Right cardiac atrium (tissue), 5 donors: ENCODE measurements at regions not wholly inside any gene's neighbourhood (a gene's known extent, or its start where the extent isn't known, plus 50 kb on each side); places are given as distances from the start of the nearest gene placed in this dataset.

Experiments
- ATAC-seq, 2 donors: fragments of 200-7000 bp; cut with Tn5 transposase; one replicate each; pipeline versions ENCODE4 v1.8.0 to v1.9.1; 2020; ENCODE audit warnings: moderate library complexity in 2 of 2, mild to moderate bottlenecking in 1 of 2
- DNase-seq, 3 donors: peaks; one replicate each; pipeline ENCODE4 v3.0.0-alpha.2; 2020
- H3K27ac ChIP-seq: one replicate; pipeline ENCODE4 v1.5.1; 2013; ENCODE audit warnings: mild to moderate bottlenecking, low read length, control low read depth, moderate library complexity
- H3K27me3 ChIP-seq: one replicate; pipeline ENCODE4 v1.6.1; 2013; ENCODE audit not compliant: control insufficient read depth, insufficient read depth
- H3K4me1 ChIP-seq: one replicate; pipeline ENCODE4 v1.6.1; 2013; ENCODE audit warnings: low read length; ENCODE audit not compliant: control insufficient read depth, insufficient read depth
- H3K4me3 ChIP-seq: one replicate; pipeline ENCODE4 v1.5.1; 2013; ENCODE audit warnings: low read length, control low read depth
- H3K9me3 ChIP-seq: one replicate; pipeline ENCODE4 v1.6.1; 2013; ENCODE audit warnings: low read length; ENCODE audit not compliant: control insufficient read depth
- WGBS: extraction: QIAGEN DNeasy Blood & Tissue Kit; methylation state at CpG from one replicate; pipeline ENCODE4 v1.1.7; 2013; 5-methylcytosine and 5-hydroxymethylcytosine counted together
- intact Hi-C, 4 donors: fragments of 100-400 bp; cut with DNase I; formaldehyde crosslinking; loops; one replicate each; pipeline versions ENCODE4 v1.11.0 to v1.14.0; 2022 to 2023
- donor health status: healthy with polysubstance abuse.
- donor health status: DM: no; HTN: yes; CAD: no.
- donor health status: DM: no; HTN: no; CAD: no.
- donor health status: DM: no; HTN: yes; CAD: no; lungs with severe emphysema.
- donor health status: DM: yes; HTN: yes; CAD: no.

GRCh38 chr20:54272901-54273488 lies 65.1 kb downstream of the PFDN4 start:
- ATAC-seq (no peak), DNase-seq (no peak)
- 53% methylated on average over 4 of the region's 4 CpGs for WGBS
- intact Hi-C loops: no loop called here
- H3K27me3 ChIP-seq: no peaks in the 10 kb centered on the region
- H3K9me3 ChIP-seq: no peaks in the 10 kb centered on the region
- H3K4me3 ChIP-seq: no peak overlapping the region
- no peak overlapping the region for H3K27ac ChIP-seq
- H3K4me1 ChIP-seq: no peaks in the 10 kb centered on the region

GRCh38 chr20:54275359-54276111 lies 67.6 kb downstream of the PFDN4 start:
- WGBS: 87% methylated on average over 4 of the region's 4 CpGs

DNA sequence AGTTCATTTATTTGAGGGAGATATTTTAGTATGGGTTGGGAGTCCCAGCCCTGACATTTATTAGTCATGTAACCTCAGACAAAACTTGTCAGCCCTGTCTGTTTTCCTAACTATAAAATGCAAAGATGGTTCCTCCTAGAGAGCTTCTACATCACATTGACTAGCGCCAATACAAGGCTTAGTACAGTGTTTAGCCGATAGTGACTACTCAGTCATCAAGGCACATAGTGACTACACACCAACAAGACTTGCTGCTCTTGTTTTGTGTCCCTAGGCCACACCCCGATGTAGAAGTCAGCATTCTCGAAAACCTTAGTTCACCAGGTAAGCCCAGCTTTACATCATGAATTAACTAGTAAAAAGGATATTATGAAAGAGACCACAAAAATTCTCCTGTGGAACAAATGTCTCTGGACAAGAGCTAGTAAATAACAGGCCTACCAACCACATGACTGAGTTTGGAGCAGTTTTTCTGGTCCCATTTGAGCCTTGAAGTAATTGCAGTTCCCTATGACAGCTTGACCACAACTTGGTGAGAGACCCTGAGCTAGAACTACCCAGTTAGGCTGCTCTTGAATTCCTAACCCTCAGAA lies 68.8 kb downstream of the PFDN4 start:
- ATAC-seq (no peak), DNase-seq (no peak)
- Histone ChIP-seq H3K4me1 (no peaks in the 10 kb centered on the region), H3K27me3 (no peaks in the 10 kb centered on the region), H3K27ac (no peak overlapping the region), H3K4me3 (no peak overlapping the region), H3K9me3 (no peaks in the 10 kb centered on the region)
- WGBS: 95% methylated on average over 4 of the region's 4 CpGs
- intact Hi-C loops: no loop called here

More at GRCh38 chr20:54275359-54276111, 67.6 kb downstream of the PFDN4 start:
- H3K27me3 ChIP-seq: no peaks in the 10 kb centered on the region
- H3K4me3 ChIP-seq: no peak overlapping the region
- ATAC-seq: no peak
- intact Hi-C loops: no loop called here
- no peak for DNase-seq
- H3K4me1 ChIP-seq: no peaks in the 10 kb centered on the region
- H3K27ac ChIP-seq: no peak overlapping the region
- H3K9me3 ChIP-seq: no peaks in the 10 kb centered on the region

GRCh38 chr20:54278262-54278661 lies 70.4 kb downstream of the PFDN4 start:
- 76% methylated on average over 4 of the region's 4 CpGs for WGBS
- no peak for DNase-seq
- ATAC-seq: no peak
- H3K27me3 ChIP-seq: no peaks in the 10 kb centered on the region
- no peaks in the 10 kb centered on the region for H3K4me1 ChIP-seq
- no peak overlapping the region for H3K4me3 ChIP-seq
- intact Hi-C loops: no loop called here
- no peaks in the 10 kb centered on the region for H3K9me3 ChIP-seq
- H3K27ac ChIP-seq: no peak overlapping the region

DNA sequence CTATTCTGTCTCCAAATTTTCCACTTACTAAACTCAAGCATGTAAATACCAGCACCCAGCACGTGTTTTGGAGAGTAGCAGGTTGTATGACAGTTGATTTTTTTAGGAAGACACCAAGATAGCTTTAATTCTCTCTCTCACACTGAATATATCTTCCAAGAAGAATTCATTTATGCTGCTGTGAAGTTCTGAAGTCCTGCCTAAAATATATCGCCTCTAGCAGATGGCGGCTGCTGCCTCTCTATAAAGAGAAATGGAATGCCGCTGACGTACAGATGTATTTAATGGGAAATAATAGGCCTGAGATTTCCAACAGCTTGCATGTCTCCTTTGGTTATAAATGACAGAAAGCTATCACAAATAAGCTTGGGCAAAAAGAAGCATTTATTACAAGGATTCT lies 74.7 kb downstream of the PFDN4 start:
- H3K27me3 ChIP-seq: no peaks in the 10 kb centered on the region
- H3K9me3 ChIP-seq: no peaks in the 10 kb centered on the region
- intact Hi-C loops: no loop called here
- no peak overlapping the region for H3K4me3 ChIP-seq
- H3K4me1 ChIP-seq: no peaks in the 10 kb centered on the region
- 90% methylated on average over 5 of the region's 5 CpGs for WGBS
- DNase-seq (no peak), ATAC-seq (no peak)
- H3K27ac ChIP-seq: no peak overlapping the region

GRCh38 chr20:54283253-54283652 lies 75.4 kb downstream of the PFDN4 start:
- Histone ChIP-seq H3K9me3 (no peaks in the 10 kb centered on the region), H3K4me1 (no peaks in the 10 kb centered on the region), H3K27ac (no peak overlapping the region), H3K27me3 (no peaks in the 10 kb centered on the region), H3K4me3 (no peak overlapping the region)
- ATAC-seq (no peak), DNase-seq (no peak)
- 89% methylated on average over 2 of the region's 2 CpGs for WGBS
- intact Hi-C loops: no loop called here

DNA sequence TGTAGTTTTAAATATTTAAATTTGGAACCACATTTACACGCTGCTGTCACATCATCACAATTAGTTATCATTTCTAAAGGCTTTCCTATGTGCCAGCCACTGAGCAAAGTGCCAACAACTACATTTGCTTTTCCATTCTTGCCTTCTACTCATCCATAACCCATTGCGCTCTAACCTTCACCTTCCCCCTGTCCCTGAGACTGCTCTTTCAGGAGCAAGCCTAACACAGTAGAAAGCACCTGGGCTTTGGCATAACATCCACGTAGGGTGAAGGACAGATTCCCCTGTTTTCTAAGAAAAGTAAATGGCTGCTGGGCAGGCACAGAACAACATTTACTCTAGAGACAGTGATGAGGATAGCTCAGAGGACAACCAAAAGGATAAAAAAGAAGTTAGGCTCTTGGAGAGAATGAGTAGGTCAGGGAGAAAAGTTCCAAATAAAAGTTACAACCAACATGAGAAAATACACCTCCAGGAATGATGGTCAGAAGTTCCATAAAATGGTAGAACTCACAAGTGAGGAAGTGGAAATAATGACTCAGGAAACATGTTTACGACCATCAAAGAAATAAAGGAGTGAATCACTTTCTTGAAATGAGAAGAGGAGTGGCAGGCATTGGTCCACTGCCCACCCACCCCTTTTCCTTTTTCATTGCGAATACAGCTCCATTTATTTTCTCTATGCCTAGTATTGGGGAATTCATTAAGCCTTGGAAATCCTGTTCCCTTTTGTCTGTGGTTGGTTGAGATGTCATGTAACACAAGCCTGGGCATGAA lies 77.2 kb downstream of the PFDN4 start:
- Histone ChIP-seq H3K4me1 (no peaks in the 10 kb centered on the region), H3K9me3 (no peaks in the 10 kb centered on the region), H3K27me3 (no peaks in the 10 kb centered on the region), H3K27ac (no peak overlapping the region), H3K4me3 (no peak overlapping the region)
- intact Hi-C loops: no loop called here
- DNase-seq (no peak), ATAC-seq (no peak)
- WGBS: 80% methylated on average over 5 of the region's 5 CpGs

- intact Hi-C loops: no loop called here
- H3K4me3 ChIP-seq: no peak overlapping the region
- no peak overlapping the region for H3K27ac ChIP-seq
- DNase-seq: no peak
- no peaks in the 10 kb centered on the region for H3K4me1 ChIP-seq
- no peaks in the 10 kb centered on the region for H3K9me3 ChIP-seq
- H3K27me3 ChIP-seq: no peaks in the 10 kb centered on the region
- ATAC-seq: no peak
- WGBS: 85% methylated on average over 6 of the region's 6 CpGs
Observed at GRCh38 chr20:54290636-54291035, 82.7 kb downstream of the PFDN4 start.

DNA sequence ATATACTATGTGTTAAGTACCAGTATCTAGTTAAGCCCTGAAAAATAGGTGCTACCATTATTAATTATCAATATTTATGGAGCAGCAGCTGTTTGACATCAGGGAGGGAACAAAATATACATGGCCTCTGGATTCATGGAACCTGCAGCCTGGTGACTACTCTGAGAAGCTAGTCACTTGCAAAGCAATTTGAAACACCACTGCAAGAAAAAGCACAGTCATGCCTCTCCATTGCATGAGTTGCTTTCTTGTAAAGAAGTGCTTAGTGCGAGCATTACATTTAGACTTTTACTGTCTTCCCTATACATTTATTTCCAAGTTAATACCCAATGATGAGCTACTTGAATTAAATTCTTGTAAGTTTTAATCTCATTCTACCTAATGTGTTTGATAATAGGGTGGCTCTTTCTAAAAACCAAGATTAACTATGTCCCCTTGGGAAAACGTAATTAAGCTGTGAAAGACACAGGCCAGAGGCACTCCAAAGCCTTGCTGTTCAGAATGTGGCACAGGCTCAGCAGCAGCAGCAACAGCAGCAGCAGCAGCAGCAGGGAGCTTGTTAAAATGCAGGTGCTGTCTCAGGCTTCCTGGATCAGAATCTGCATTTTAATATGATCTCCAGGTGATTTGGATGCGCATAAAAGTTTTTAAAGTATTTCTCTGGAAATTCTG lies 83.6 kb downstream of the PFDN4 start:
- no peaks in the 10 kb centered on the region for H3K4me1 ChIP-seq
- no peak overlapping the region for H3K4me3 ChIP-seq
- 79% methylated on average over 3 of the region's 3 CpGs for WGBS
- no peak overlapping the region for H3K27ac ChIP-seq
- H3K9me3 ChIP-seq: no peaks in the 10 kb centered on the region
- no peaks in the 10 kb centered on the region for H3K27me3 ChIP-seq
- ATAC-seq (no peak), DNase-seq (no peak)
- intact Hi-C loops: no loop called here

GRCh38 chr20:54292185-54292584 lies 84.3 kb downstream of the PFDN4 start:
- 71% methylated on average over 3 of the region's 3 CpGs for WGBS
- H3K27ac ChIP-seq: no peak overlapping the region
- H3K9me3 ChIP-seq: no peaks in the 10 kb centered on the region
- H3K4me1 ChIP-seq: no peaks in the 10 kb centered on the region
- no peaks in the 10 kb centered on the region for H3K27me3 ChIP-seq
- ATAC-seq (no peak), DNase-seq (no peak)
- intact Hi-C loops: no loop called here
- no peak overlapping the region for H3K4me3 ChIP-seq
